ENCODE measurements at regions not wholly inside any gene's neighbourhood (a gene's known extent, or its start where the extent isn't known, plus 50 kb on each side); places are given as distances from the start of the nearest gene placed in this dataset.
A peak's percentile ranks its signal among the peaks of the same experiment; 100 is the strongest.

- H4K12ac ChIP-seq (ENCODE audit: low read depth, low read length) = no peak overlapping the region
- no peaks in the 10 kb centered on the region for H3K27me3 ChIP-seq (ENCODE audit: insufficient read depth, low read length)
- no peak overlapping the region for H2BK120ac ChIP-seq (ENCODE audit: insufficient read depth, low read length, poor library complexity)
- no peaks in the 10 kb centered on the region for H3K4me1 ChIP-seq (ENCODE audit: control insufficient read depth in 1 of 2, insufficient read depth in 2 of 2, low read length in 2 of 2)
- no peak overlapping the region for H3K18ac ChIP-seq (ENCODE audit: low read length)
- no peak overlapping the region for H2BK12ac ChIP-seq (ENCODE audit: low read length)
- H3K4me2 ChIP-seq (ENCODE audit: low read length) = no peak overlapping the region
- no peak overlapping the region for H2AK5ac ChIP-seq (ENCODE audit: low read length)
- no peak overlapping the region for H3K23ac ChIP-seq (ENCODE audit: low read length)
- H3K27ac ChIP-seq (ENCODE audit: low read depth, low read length) = no peak overlapping the region
- H3K14ac ChIP-seq (ENCODE audit: low read length) = no peak overlapping the region
- WGBS (ENCODE audit: extremely low coverage, insufficient coverage, insufficient read length) = no CpG with 5 or more reads among the region's 4 CpGs
- H2BK5ac ChIP-seq (ENCODE audit: low read depth, low read length, poor library complexity) = no peak overlapping the region
- H3K79me1 ChIP-seq (ENCODE audit: low read length) = no peaks in the 10 kb centered on the region
- no peak overlapping the region for H4K8ac ChIP-seq (ENCODE audit: low read depth, low read length)
- H3K79me2 ChIP-seq (ENCODE audit: control insufficient read depth, insufficient read depth, low read length, poor library complexity) = no peaks in the 10 kb centered on the region
- no peak overlapping the region for H3K4ac ChIP-seq (ENCODE audit: low read depth, low read length)
- H4K91ac ChIP-seq (ENCODE audit: low read depth, low read length) = no peak overlapping the region
- H3K36me3 ChIP-seq (ENCODE audit: control insufficient read depth in 1 of 2, insufficient read depth in 2 of 2, low read length in 2 of 2) = no peaks in the 10 kb centered on the region
- H3K4me3 ChIP-seq (ENCODE audit: low read depth, low read length) = no peak overlapping the region
- peak in 1 of 2 donors; percentile 39 for DNase-seq
- no peak overlapping the region for H2AFZ ChIP-seq (ENCODE audit: insufficient read depth, low read length, poor library complexity)
- H3K9ac ChIP-seq (ENCODE audit: low read length) = no peak overlapping the region
- no peaks in the 10 kb centered on the region for H3K9me3 ChIP-seq (ENCODE audit: insufficient read depth, low read depth, low read length)
Observed at GRCh38 chr5:100641833-100642232, 106.7 kb downstream of the FAM174A start.

GRCh38 chr5:100643473-100643872, 108.3 kb downstream of the FAM174A start:
- Histone ChIP-seq H3K18ac (ENCODE audit: low read length) (no peak overlapping the region), H2BK120ac (ENCODE audit: insufficient read depth, low read length, poor library complexity) (no peak overlapping the region), H3K27ac (ENCODE audit: low read depth, low read length) (no peak overlapping the region), H3K4ac (ENCODE audit: low read depth, low read length) (no peak overlapping the region), H2BK5ac (ENCODE audit: low read depth, low read length, poor library complexity) (no peak overlapping the region), H2AFZ (ENCODE audit: insufficient read depth, low read length, poor library complexity) (no peak overlapping the region), H3K4me3 (ENCODE audit: low read depth, low read length) (no peak overlapping the region), H3K4me2 (ENCODE audit: low read length) (no peak overlapping the region), H3K23ac (ENCODE audit: low read length) (no peak overlapping the region), H3K9ac (ENCODE audit: low read length) (no peak overlapping the region), H3K14ac (ENCODE audit: low read length) (no peak overlapping the region), H3K4me1 (ENCODE audit: control insufficient read depth in 1 of 2, insufficient read depth in 2 of 2, low read length in 2 of 2) (no peaks in the 10 kb centered on the region), H3K36me3 (ENCODE audit: control insufficient read depth in 1 of 2, insufficient read depth in 2 of 2, low read length in 2 of 2) (no peaks in the 10 kb centered on the region), H3K79me2 (ENCODE audit: control insufficient read depth, insufficient read depth, low read length, poor library complexity) (no peaks in the 10 kb centered on the region), H3K27me3 (ENCODE audit: insufficient read depth, low read length) (no peaks in the 10 kb centered on the region), H3K79me1 (ENCODE audit: low read length) (no peaks in the 10 kb centered on the region), H3K9me3 (ENCODE audit: insufficient read depth, low read depth, low read length) (no peaks in the 10 kb centered on the region), H4K12ac (ENCODE audit: low read depth, low read length) (no peak overlapping the region), H2AK5ac (ENCODE audit: low read length) (no peak overlapping the region), H4K91ac (ENCODE audit: low read depth, low read length) (no peak overlapping the region), H2BK12ac (ENCODE audit: low read length) (no peak overlapping the region), H4K8ac (ENCODE audit: low read depth, low read length) (no peak overlapping the region)
- peak in 1 of 2 donors; percentile 34 for DNase-seq
- WGBS (ENCODE audit: extremely low coverage, insufficient coverage, insufficient read length) = no CpG with 5 or more reads among the region's 2 CpGs

- no CpG with 5 or more reads among the region's 2 CpGs for WGBS (ENCODE audit: extremely low coverage, insufficient coverage, insufficient read length)
- no peak overlapping the region for H3K23ac ChIP-seq (ENCODE audit: low read length)
- no peak overlapping the region for H3K18ac ChIP-seq (ENCODE audit: low read length)
- no peaks in the 10 kb centered on the region for H3K9me3 ChIP-seq (ENCODE audit: insufficient read depth, low read depth, low read length)
- H3K79me1 ChIP-seq (ENCODE audit: low read length) = no peaks in the 10 kb centered on the region
- no peaks in the 10 kb centered on the region for H3K36me3 ChIP-seq (ENCODE audit: control insufficient read depth in 1 of 2, insufficient read depth in 2 of 2, low read length in 2 of 2)
- no peak overlapping the region for H2AFZ ChIP-seq (ENCODE audit: insufficient read depth, low read length, poor library complexity)
- no peak overlapping the region for H2AK5ac ChIP-seq (ENCODE audit: low read length)
- H3K4ac ChIP-seq (ENCODE audit: low read depth, low read length) = no peak overlapping the region
- H3K4me2 ChIP-seq (ENCODE audit: low read length) = no peak overlapping the region
- H2BK5ac ChIP-seq (ENCODE audit: low read depth, low read length, poor library complexity) = no peak overlapping the region
- H3K9ac ChIP-seq (ENCODE audit: low read length) = no peak overlapping the region
- peak; percentile 82 to 92 for DNase-seq
- H2BK120ac ChIP-seq (ENCODE audit: insufficient read depth, low read length, poor library complexity) = no peak overlapping the region
- no peak overlapping the region for H3K14ac ChIP-seq (ENCODE audit: low read length)
- H3K4me1 ChIP-seq (ENCODE audit: control insufficient read depth in 1 of 2, insufficient read depth in 2 of 2, low read length in 2 of 2) = no peaks in the 10 kb centered on the region
- no peak overlapping the region for H4K12ac ChIP-seq (ENCODE audit: low read depth, low read length)
- H2BK12ac ChIP-seq (ENCODE audit: low read length) = no peak overlapping the region
- H3K27ac ChIP-seq (ENCODE audit: low read depth, low read length) = no peak overlapping the region
- no peak overlapping the region for H4K8ac ChIP-seq (ENCODE audit: low read depth, low read length)
- no peak overlapping the region for H4K91ac ChIP-seq (ENCODE audit: low read depth, low read length)
- H3K27me3 ChIP-seq (ENCODE audit: insufficient read depth, low read length) = no peaks in the 10 kb centered on the region
- H3K79me2 ChIP-seq (ENCODE audit: control insufficient read depth, insufficient read depth, low read length, poor library complexity) = no peaks in the 10 kb centered on the region
- no peak overlapping the region for H3K4me3 ChIP-seq (ENCODE audit: low read depth, low read length)
Observed at GRCh38 chr5:100644185-100644584, 109.0 kb downstream of the FAM174A start.

GRCh38 chr5:100644776-100645175, 109.6 kb downstream of the FAM174A start:
- Histone ChIP-seq H3K14ac (ENCODE audit: low read length) (no peak overlapping the region), H2BK5ac (ENCODE audit: low read depth, low read length, poor library complexity) (no peak overlapping the region), H3K4me1 (ENCODE audit: control insufficient read depth in 1 of 2, insufficient read depth in 2 of 2, low read length in 2 of 2) (no peaks in the 10 kb centered on the region), H3K36me3 (ENCODE audit: control insufficient read depth in 1 of 2, insufficient read depth in 2 of 2, low read length in 2 of 2) (no peaks in the 10 kb centered on the region), H2AFZ (ENCODE audit: insufficient read depth, low read length, poor library complexity) (no peak overlapping the region), H3K27ac (ENCODE audit: low read depth, low read length) (no peak overlapping the region), H2BK120ac (ENCODE audit: insufficient read depth, low read length, poor library complexity) (no peak overlapping the region), H3K23ac (ENCODE audit: low read length) (no peak overlapping the region), H3K9ac (ENCODE audit: low read length) (no peak overlapping the region), H3K27me3 (ENCODE audit: insufficient read depth, low read length) (no peaks in the 10 kb centered on the region), H3K79me1 (ENCODE audit: low read length) (no peaks in the 10 kb centered on the region), H4K8ac (ENCODE audit: low read depth, low read length) (no peak overlapping the region), H3K4me3 (ENCODE audit: low read depth, low read length) (no peak overlapping the region), H3K4me2 (ENCODE audit: low read length) (no peak overlapping the region), H2AK5ac (ENCODE audit: low read length) (no peak overlapping the region), H3K4ac (ENCODE audit: low read depth, low read length) (no peak overlapping the region), H4K91ac (ENCODE audit: low read depth, low read length) (no peak overlapping the region), H4K12ac (ENCODE audit: low read depth, low read length) (no peak overlapping the region), H3K18ac (ENCODE audit: low read length) (no peak overlapping the region), H3K79me2 (ENCODE audit: control insufficient read depth, insufficient read depth, low read length, poor library complexity) (no peaks in the 10 kb centered on the region), H2BK12ac (ENCODE audit: low read length) (no peak overlapping the region), H3K9me3 (ENCODE audit: insufficient read depth, low read depth, low read length) (no peaks in the 10 kb centered on the region)
- WGBS (ENCODE audit: extremely low coverage, insufficient coverage, insufficient read length) = no CpG with 5 or more reads among the region's 3 CpGs
- peak in 1 of 2 donors; percentile 44 for DNase-seq
